GM18861 (cell line): ENCODE measurements at regions not wholly inside any gene's neighbourhood (a gene's known extent, or its start where the extent isn't known, plus 50 kb on each side); places are given as distances from the start of the nearest gene placed in this dataset.

Source experiments
- ATAC-seq: cut with Tn5 transposase; IDR thresholded peaks from one replicate; pipeline ENCODE4 v1.9.1; 2021; ENCODE audit not compliant: unreplicated experiment

GRCh38 chr21:15359251-15359650 lies 294.5 kb upstream of the NRIP1 start:
- ATAC-seq = no peak

GRCh38 chr21:15362458-15362857 lies 297.7 kb upstream of the NRIP1 start:
- no peak for ATAC-seq

GRCh38 chr21:15363921-15364320 lies 299.1 kb upstream of the NRIP1 start:
- ATAC-seq = no peak

GRCh38 chr21:15365751-15366392 lies 301.1 kb upstream of the NRIP1 start:
- ATAC-seq = no peak

GRCh38 chr21:15366555-15366954 lies 301.8 kb upstream of the NRIP1 start:
- no peak for ATAC-seq

GRCh38 chr21:15367061-15367626 lies 302.3 kb upstream of the NRIP1 start:
- ATAC-seq = no peak

GRCh38 chr21:15370462-15370975 lies 305.7 kb upstream of the NRIP1 start:
- no peak for ATAC-seq

- ATAC-seq = no peak
Measured at GRCh38 chr21:15373941-15374340, 309.1 kb upstream of the NRIP1 start.

GRCh38 chr21:15379776-15380175 lies 315.0 kb upstream of the NRIP1 start:
- no peak for ATAC-seq

GRCh38 chr21:15383588-15383987 lies 318.8 kb upstream of the NRIP1 start:
- no peak for ATAC-seq

- ATAC-seq = no peak
Measured at GRCh38 chr21:15390049-15390448, 325.2 kb upstream of the NRIP1 start.

GRCh38 chr21:15397258-15397657 lies 332.5 kb upstream of the NRIP1 start:
- no peak for ATAC-seq

GRCh38 chr21:15400905-15401304 lies 328.9 kb upstream of the USP25 start:
- ATAC-seq = no peak

- ATAC-seq = no peak
Measured at GRCh38 chr21:15401331-15401730, 328.5 kb upstream of the USP25 start.

GRCh38 chr21:15405214-15405613 lies 324.6 kb upstream of the USP25 start:
- ATAC-seq = no peak

GRCh38 chr21:15406791-15407190 lies 323.0 kb upstream of the USP25 start:
- no peak for ATAC-seq

- no peak for ATAC-seq
Measured at GRCh38 chr21:15407585-15407984, 322.2 kb upstream of the USP25 start.

GRCh38 chr21:15408089-15408488 lies 321.7 kb upstream of the USP25 start:
- ATAC-seq = no peak

- ATAC-seq = no peak
Measured at GRCh38 chr21:15409031-15409430, 320.8 kb upstream of the USP25 start.

GRCh38 chr21:15410853-15411252 lies 318.9 kb upstream of the USP25 start:
- no peak for ATAC-seq

GRCh38 chr21:15414057-15414456 lies 315.7 kb upstream of the USP25 start:
- ATAC-seq = no peak

GRCh38 chr21:15415541-15416261 lies 314.1 kb upstream of the USP25 start:
- no peak for ATAC-seq
